ENCODE measurements at regions not wholly inside any gene's neighbourhood (a gene's known extent, or its start where the extent isn't known, plus 50 kb on each side); places are given as distances from the start of the nearest gene placed in this dataset.

- Histone ChIP-seq H3K9me3 (replicated peaks in 1 of 2; ENCODE audit: control insufficient read depth in 1 of 2, insufficient read depth in 1 of 2, low read length in 2 of 2) (peaks cover 7 to 8% of the 10 kb centered on the region in 2 donors), H4K20me1 (ENCODE audit: insufficient read depth, low read length) (no peaks in the 10 kb centered on the region), H3K9ac (ENCODE audit: insufficient read depth, low read length, poor library complexity, severe bottlenecking) (no peak overlapping the region), H3K4me1 (ENCODE audit: control insufficient read depth in 1 of 2, insufficient read depth in 2 of 2, low read length in 2 of 2) (no peaks in the 10 kb centered on the region), H3K4me2 (replicated peaks; ENCODE audit: extremely low read depth, low read length, poor library complexity, severe bottlenecking) (no peak overlapping the region), H3K4me3 (replicated peaks in 1 of 3; ENCODE audit: low read depth in 2 of 3, low read length in 3 of 3) (no peak overlapping the region), H2AFZ (ENCODE audit: insufficient read depth, low read depth, low read length, poor library complexity, severe bottlenecking) (no peak overlapping the region), H3K36me3 (replicated peaks in 1 of 2; ENCODE audit: control insufficient read depth in 1 of 2, insufficient read depth in 2 of 2, low read length in 2 of 2) (no peaks in the 10 kb centered on the region), H3K27ac (ENCODE audit: low read depth in 1 of 2, low read length in 2 of 2) (no peak overlapping the region), H3K79me2 (ENCODE audit: insufficient read depth, low read length) (no peaks in the 10 kb centered on the region), H3K27me3 (ENCODE audit: control insufficient read depth in 2 of 2, insufficient read depth in 2 of 2, low read length in 2 of 2) (no peaks in the 10 kb centered on the region)
- H3K36me3 Mint-ChIP-seq = no peaks in the 10 kb centered on the region
- WGBS (ENCODE audit: insufficient coverage) = no CpG with 5 or more reads among the region's 4 CpGs
- intact Hi-C loops (cut with micrococcal nuclease) = no loop called here
- H3K4me1 Mint-ChIP-seq = no peaks in the 10 kb centered on the region
- peaks cover 1 to 13% (median 9%) of the 10 kb centered on the region in 7 donors for H3K9me3 Mint-ChIP-seq
- TF ChIP-seq, protein P1, sequence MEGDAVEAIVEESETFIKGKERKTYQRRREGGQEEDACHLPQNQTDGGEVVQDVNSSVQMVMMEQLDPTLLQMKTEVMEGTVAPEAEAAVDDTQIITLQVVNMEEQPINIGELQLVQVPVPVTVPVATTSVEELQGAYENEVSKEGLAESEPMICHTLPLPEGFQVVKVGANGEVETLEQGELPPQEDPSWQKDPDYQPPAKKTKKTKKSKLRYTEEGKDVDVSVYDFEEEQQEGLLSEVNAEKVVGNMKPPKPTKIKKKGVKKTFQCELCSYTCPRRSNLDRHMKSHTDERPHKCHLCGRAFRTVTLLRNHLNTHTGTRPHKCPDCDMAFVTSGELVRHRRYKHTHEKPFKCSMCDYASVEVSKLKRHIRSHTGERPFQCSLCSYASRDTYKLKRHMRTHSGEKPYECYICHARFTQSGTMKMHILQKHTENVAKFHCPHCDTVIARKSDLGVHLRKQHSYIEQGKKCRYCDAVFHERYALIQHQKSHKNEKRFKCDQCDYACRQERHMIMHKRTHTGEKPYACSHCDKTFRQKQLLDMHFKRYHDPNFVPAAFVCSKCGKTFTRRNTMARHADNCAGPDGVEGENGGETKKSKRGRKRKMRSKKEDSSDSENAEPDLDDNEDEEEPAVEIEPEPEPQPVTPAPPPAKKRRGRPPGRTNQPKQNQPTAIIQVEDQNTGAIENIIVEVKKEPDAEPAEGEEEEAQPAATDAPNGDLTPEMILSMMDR (IDR thresholded peaks at IDR 0.05) = no peak
- H3K27me3 Mint-ChIP-seq (ENCODE audit: low read depth in 3 of 3) = no peaks in the 10 kb centered on the region
- H3K27ac Mint-ChIP-seq = no peak overlapping the region
- H3K4me3 Mint-ChIP-seq = no peak overlapping the region
- no peak for DNase-seq
These were observed 694.8 kb upstream of the SLC39A10 start for GRCh38 chr2:194962254-194962653.

GRCh38 chr2:194954218-194954617, 702.8 kb upstream of the SLC39A10 start:
- Histone ChIP-seq H3K36me3 (replicated peaks in 1 of 2; ENCODE audit: control insufficient read depth in 1 of 2, insufficient read depth in 2 of 2, low read length in 2 of 2) (no peaks in the 10 kb centered on the region), H4K20me1 (ENCODE audit: insufficient read depth, low read length) (no peaks in the 10 kb centered on the region), H2AFZ (ENCODE audit: insufficient read depth, low read depth, low read length, poor library complexity, severe bottlenecking) (no peak overlapping the region), H3K79me2 (ENCODE audit: insufficient read depth, low read length) (no peaks in the 10 kb centered on the region), H3K9ac (ENCODE audit: insufficient read depth, low read length, poor library complexity, severe bottlenecking) (no peak overlapping the region), H3K4me3 (replicated peaks in 1 of 3; ENCODE audit: low read depth in 2 of 3, low read length in 3 of 3) (no peak overlapping the region), H3K9me3 (replicated peaks in 1 of 2; ENCODE audit: control insufficient read depth in 1 of 2, insufficient read depth in 1 of 2, low read length in 2 of 2) (peaks cover 2 to 5% of the 10 kb centered on the region in 2 donors), H3K4me1 (ENCODE audit: control insufficient read depth in 1 of 2, insufficient read depth in 2 of 2, low read length in 2 of 2) (no peaks in the 10 kb centered on the region), H3K27ac (ENCODE audit: low read depth in 1 of 2, low read length in 2 of 2) (no peak overlapping the region), H3K4me2 (replicated peaks; ENCODE audit: extremely low read depth, low read length, poor library complexity, severe bottlenecking) (no peak overlapping the region), H3K27me3 (ENCODE audit: control insufficient read depth in 2 of 2, insufficient read depth in 2 of 2, low read length in 2 of 2) (no peaks in the 10 kb centered on the region)
- no peaks in the 10 kb centered on the region for H3K27me3 Mint-ChIP-seq (ENCODE audit: low read depth in 3 of 3)
- no peak for DNase-seq
- TF ChIP-seq, protein P1 (IDR thresholded peaks at IDR 0.05) = no peak
- H3K36me3 Mint-ChIP-seq = no peaks in the 10 kb centered on the region
- H3K9me3 Mint-ChIP-seq = peaks cover 2 to 7% (median 5%) of the 10 kb centered on the region in 7 donors
- H3K27ac Mint-ChIP-seq = no peak overlapping the region
- H3K4me3 Mint-ChIP-seq = no peak overlapping the region
- intact Hi-C loops (cut with micrococcal nuclease) = no loop called here
- WGBS (ENCODE audit: insufficient coverage) = no CpG with 5 or more reads among the region's 2 CpGs
- H3K4me1 Mint-ChIP-seq = no peaks in the 10 kb centered on the region

Measured in CD14-positive monocyte (primary cell).